WTC11 (cell line): ENCODE measurements at regions not wholly inside any gene's neighbourhood (a gene's known extent, or its start where the extent isn't known, plus 50 kb on each side); places are given as distances from the start of the nearest gene placed in this dataset.

ENCODE experiments used
- ATF2 ChIP-seq: sonication (generic); formaldehyde crosslinking; IDR thresholded peaks from 2 replicates; pipeline ENCODE4 v1.8.1; 2022; ENCODE audit warnings: low read depth, missing genetic modification reagents, borderline replicate concordance
- CREB1 ChIP-seq: sonication (generic); formaldehyde crosslinking; IDR thresholded peaks from 2 replicates; pipeline ENCODE4 v1.8.0; 2023; ENCODE audit warnings: mild to moderate bottlenecking, missing genetic modification reagents
- CREM ChIP-seq: sonication (generic); formaldehyde crosslinking; IDR thresholded peaks from 2 replicates; pipeline ENCODE4 v1.8.1; 2022; ENCODE audit warnings: mild to moderate bottlenecking, missing genetic modification reagents, moderate library complexity
- ELF4 ChIP-seq: sonication (generic); formaldehyde crosslinking; IDR thresholded peaks from 2 replicates; pipeline ENCODE4 v1.8.1; 2022; ENCODE audit warnings: low read depth, mild to moderate bottlenecking, moderate library complexity, missing genetic modification reagents
- ERG ChIP-seq: fragments of 250-450 bp; sonication (Bioruptor Pico); IDR thresholded peaks from 2 replicates; pipeline ENCODE4 v1.8.0; 2021; ENCODE audit warnings: mild to moderate bottlenecking
- ETV6 ChIP-seq: sonication (generic); formaldehyde crosslinking; IDR thresholded peaks from 2 replicates; pipeline ENCODE4 v1.8.1; 2022; ENCODE audit warnings: mild to moderate bottlenecking, missing genetic modification reagents
- MAX ChIP-seq: sonication (generic); formaldehyde crosslinking; IDR thresholded peaks from 2 replicates; pipeline ENCODE4 v1.8.0; 2022; ENCODE audit warnings: mild to moderate bottlenecking, missing genetic modification reagents
- MLX ChIP-seq: sonication (generic); formaldehyde crosslinking; IDR thresholded peaks from 2 replicates; pipeline ENCODE4 v1.8.1; 2023; ENCODE audit warnings: mild to moderate bottlenecking, missing genetic modification reagents, moderate library complexity
- NR2C2 ChIP-seq: sonication (generic); formaldehyde crosslinking; IDR thresholded peaks from 2 replicates; pipeline ENCODE4 v1.8.0; 2022; ENCODE audit warnings: mild to moderate bottlenecking, missing genetic modification reagents
- STAT6 ChIP-seq: sonication (generic); formaldehyde crosslinking; conservative IDR thresholded peaks from 2 replicates; pipeline ENCODE4 v1.8.1; 2023; ENCODE audit warnings: mild to moderate bottlenecking, low read depth, missing genetic modification reagents, moderate library complexity
- TEAD4 ChIP-seq: sonication (generic); formaldehyde crosslinking; IDR thresholded peaks from 2 replicates; pipeline ENCODE4 v1.8.0; 2022; ENCODE audit warnings: mild to moderate bottlenecking, missing genetic modification reagents
- TF ChIP-seq, protein P1 (sequence below): sonication (generic); formaldehyde crosslinking; IDR thresholded peaks from 2 replicates; pipeline ENCODE4 v1.8.1; 2023; ENCODE audit warnings: mild to moderate bottlenecking, missing genetic modification reagents, moderate library complexity
- TF ChIP-seq, protein P2 (sequence below): fragments of 200-600 bp; IDR thresholded peaks from 2 replicates; pipeline ENCODE4 v1.8.0; 2022; ENCODE audit warnings: antibody characterized with exemption

GRCh38 chr1:73948055-73948454 is 249.9 kb downstream of the LRRIQ3 start:
- TF ChIP-seq STAT6 (no peak), TEAD4 (CRISPR knock-in tag) (no peak), CREB1 (CRISPR knock-in tag) (no peak), ERG (no peak), MLX (CRISPR knock-in tag) (no peak), ETV6 (CRISPR knock-in tag) (no peak), MAX (CRISPR knock-in tag) (no peak), ELF4 (CRISPR knock-in tag) (no peak), CREM (no peak), NR2C2 (CRISPR knock-in tag) (no peak), ATF2 (CRISPR knock-in tag) (no peak)
- TF ChIP-seq, protein P1, sequence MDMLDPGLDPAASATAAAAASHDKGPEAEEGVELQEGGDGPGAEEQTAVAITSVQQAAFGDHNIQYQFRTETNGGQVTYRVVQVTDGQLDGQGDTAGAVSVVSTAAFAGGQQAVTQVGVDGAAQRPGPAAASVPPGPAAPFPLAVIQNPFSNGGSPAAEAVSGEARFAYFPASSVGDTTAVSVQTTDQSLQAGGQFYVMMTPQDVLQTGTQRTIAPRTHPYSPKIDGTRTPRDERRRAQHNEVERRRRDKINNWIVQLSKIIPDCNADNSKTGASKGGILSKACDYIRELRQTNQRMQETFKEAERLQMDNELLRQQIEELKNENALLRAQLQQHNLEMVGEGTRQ (CRISPR knock-in tag): no peak
- TF ChIP-seq, protein P2, sequence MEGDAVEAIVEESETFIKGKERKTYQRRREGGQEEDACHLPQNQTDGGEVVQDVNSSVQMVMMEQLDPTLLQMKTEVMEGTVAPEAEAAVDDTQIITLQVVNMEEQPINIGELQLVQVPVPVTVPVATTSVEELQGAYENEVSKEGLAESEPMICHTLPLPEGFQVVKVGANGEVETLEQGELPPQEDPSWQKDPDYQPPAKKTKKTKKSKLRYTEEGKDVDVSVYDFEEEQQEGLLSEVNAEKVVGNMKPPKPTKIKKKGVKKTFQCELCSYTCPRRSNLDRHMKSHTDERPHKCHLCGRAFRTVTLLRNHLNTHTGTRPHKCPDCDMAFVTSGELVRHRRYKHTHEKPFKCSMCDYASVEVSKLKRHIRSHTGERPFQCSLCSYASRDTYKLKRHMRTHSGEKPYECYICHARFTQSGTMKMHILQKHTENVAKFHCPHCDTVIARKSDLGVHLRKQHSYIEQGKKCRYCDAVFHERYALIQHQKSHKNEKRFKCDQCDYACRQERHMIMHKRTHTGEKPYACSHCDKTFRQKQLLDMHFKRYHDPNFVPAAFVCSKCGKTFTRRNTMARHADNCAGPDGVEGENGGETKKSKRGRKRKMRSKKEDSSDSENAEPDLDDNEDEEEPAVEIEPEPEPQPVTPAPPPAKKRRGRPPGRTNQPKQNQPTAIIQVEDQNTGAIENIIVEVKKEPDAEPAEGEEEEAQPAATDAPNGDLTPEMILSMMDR: no peak
